Right ventricle myocardium inferior (tissue), 1 donor: ENCODE measurements at regions not wholly inside any gene's neighbourhood (a gene's known extent, or its start where the extent isn't known, plus 50 kb on each side); places are given as distances from the start of the nearest gene placed in this dataset.

Experiments
- ATAC-seq: fragments of 200-7000 bp; cut with Tn5 transposase; one replicate; pipeline ENCODE4 v1.9.1; 2020; ENCODE audit warnings: mild to moderate bottlenecking, moderate library complexity
- DNase-seq: peaks from one replicate; pipeline ENCODE4 v3.0.0; 2021; ENCODE audit errors: missing footprints
- intact Hi-C: fragments of 100-400 bp; cut with DNase I; formaldehyde crosslinking; loops from one replicate; pipeline ENCODE4 v1.11.0; 2022
- donor health status: DM: no; HTN: yes; CAD: no; lungs with severe emphysema.

GRCh38 chr9:1946526-1947283 lies 68.4 kb upstream of the SMARCA2 start:
- DNase-seq = no peak
- intact Hi-C loops = no loop called here
- no peak for ATAC-seq

- intact Hi-C loops = no loop called here
- DNase-seq (no peak), ATAC-seq (no peak)
Measured at GRCh38 chr9:1947438-1947837, 67.7 kb upstream of the SMARCA2 start.

- intact Hi-C loops = no loop called here
Measured at GRCh38 chr9:1948541-1948940, 66.6 kb upstream of the SMARCA2 start.

GRCh38 chr9:1951446-1951845 lies 63.7 kb upstream of the SMARCA2 start:
- intact Hi-C loops = no loop called here
- ATAC-seq = no peak
- no peak for DNase-seq

More at GRCh38 chr9:1948541-1948940, 66.6 kb upstream of the SMARCA2 start:
- no peak for DNase-seq
- ATAC-seq = no peak

- intact Hi-C loops = no loop called here
- ATAC-seq (no peak), DNase-seq (no peak)
Measured at GRCh38 chr9:1952001-1952400, 63.1 kb upstream of the SMARCA2 start.

GRCh38 chr9:1954238-1954637 lies 60.9 kb upstream of the SMARCA2 start:
- no peak for ATAC-seq
- intact Hi-C loops = no loop called here
- DNase-seq = no peak

GRCh38 chr9:1956958-1957357 lies 58.2 kb upstream of the SMARCA2 start:
- intact Hi-C loops = no loop called here
- DNase-seq = no peak
- ATAC-seq = no peak

- DNase-seq = no peak
- no peak for ATAC-seq
- intact Hi-C loops = no loop called here
Measured at GRCh38 chr9:1957856-1958255, 57.3 kb upstream of the SMARCA2 start.

GRCh38 chr9:1959371-1959770 lies 55.8 kb upstream of the SMARCA2 start:
- ATAC-seq (no peak), DNase-seq (no peak)
- intact Hi-C loops = no loop called here

GRCh38 chr9:1960342-1961042 lies 54.7 kb upstream of the SMARCA2 start:
- intact Hi-C loops = no loop called here
- peak; percentile 48 for DNase-seq
- ATAC-seq = peak; percentile 49

- ATAC-seq = peak; percentile 44
- DNase-seq = no peak
- intact Hi-C loops = no loop called here
Measured at GRCh38 chr9:1962122-1962521, 53.0 kb upstream of the SMARCA2 start.

GRCh38 chr9:1962588-1963106 lies 52.5 kb upstream of the SMARCA2 start:
- intact Hi-C loops = no loop called here
- no peak for ATAC-seq
- DNase-seq = no peak

GRCh38 chr9:1964093-1964492 lies 51.1 kb upstream of the SMARCA2 start:
- DNase-seq = no peak
- intact Hi-C loops = no loop called here
- ATAC-seq = no peak
